ENCODE measurements at regions not wholly inside any gene's neighbourhood (a gene's known extent, or its start where the extent isn't known, plus 50 kb on each side); places are given as distances from the start of the nearest gene placed in this dataset.

GRCh38 chr1:90800012-90800717 is 83.1 kb upstream of the BARHL2 start:
- Histone ChIP-seq H3K4me3 (no peak overlapping the region), H3K36me3 (no peaks in the 10 kb centered on the region), H3K27ac (no peak overlapping the region), H3K27me3 (peaks cover 3% of the 10 kb centered on the region), H3K9me3 (peaks cover 0 to 14% (median 0%) of the 10 kb centered on the region in 3 donors), H3K4me1 (no peaks in the 10 kb centered on the region)
- ATAC-seq = no peak
- 13 to 43% methylated on average over 2 to 6 of the region's 6 CpGs for WGBS, 2 donors (ENCODE audit: low coverage in 1 of 2)
- TF ChIP-seq POLR2AphosphoS5 (IDR thresholded peaks at IDR 0.05) (no peak), POLR2A (IDR thresholded peaks at IDR 0.05) (no peak), CTCF (IDR thresholded peaks at IDR 0.05) (no peak), EP300 (IDR thresholded peaks at IDR 0.05) (no peak)

- H3K9me3 ChIP-seq = peaks cover 0 to 11% (median 0%) of the 10 kb centered on the region in 3 donors
- no peaks in the 10 kb centered on the region for H3K4me1 ChIP-seq
- ATAC-seq = no peak
- no peaks in the 10 kb centered on the region for H3K36me3 ChIP-seq
- 71 to 86% methylated on average over 1 to 8 of the region's 8 CpGs for WGBS, 2 donors (ENCODE audit: low coverage in 1 of 2)
- no peak overlapping the region for H3K27ac ChIP-seq
- TF ChIP-seq EP300 (IDR thresholded peaks at IDR 0.05) (no peak), CTCF (IDR thresholded peaks at IDR 0.05) (no peak), POLR2AphosphoS5 (IDR thresholded peaks at IDR 0.05) (no peak), POLR2A (IDR thresholded peaks at IDR 0.05) (no peak)
- H3K27me3 ChIP-seq = peaks cover 3% of the 10 kb centered on the region
- no peak overlapping the region for H3K4me3 ChIP-seq
These were observed 82.2 kb upstream of the BARHL2 start for GRCh38 chr1:90799326-90799725.

GRCh38 chr1:90798883-90799282 is 81.8 kb upstream of the BARHL2 start:
- no peak for ATAC-seq
- Histone ChIP-seq H3K4me3 (no peak overlapping the region), H3K9me3 (peaks cover 0 to 8% (median 0%) of the 10 kb centered on the region in 3 donors), H3K27ac (no peak overlapping the region), H3K27me3 (peaks cover 3% of the 10 kb centered on the region), H3K4me1 (no peaks in the 10 kb centered on the region), H3K36me3 (no peaks in the 10 kb centered on the region)
- WGBS, 2 donors (ENCODE audit: low coverage in 1 of 2) = 46 to 58% methylated on average over 1 to 2 of the region's 2 CpGs
- TF ChIP-seq CTCF (IDR thresholded peaks at IDR 0.05) = no peak

- H3K4me1 ChIP-seq = no peaks in the 10 kb centered on the region
- no peak for ATAC-seq
- peaks cover 0 to 4% (median 0%) of the 10 kb centered on the region in 3 donors for H3K9me3 ChIP-seq
- TF ChIP-seq EP300 (IDR thresholded peaks at IDR 0.05) (no peak), POLR2AphosphoS5 (IDR thresholded peaks at IDR 0.05) (no peak), CTCF (IDR thresholded peaks at IDR 0.05) (no peak), POLR2A (IDR thresholded peaks at IDR 0.05) (no peak)
- no peak overlapping the region for H3K27ac ChIP-seq
- H3K36me3 ChIP-seq = no peaks in the 10 kb centered on the region
- H3K27me3 ChIP-seq = peaks cover 3% of the 10 kb centered on the region
- 71 to 100% methylated on average over 1 of the region's 1 CpG for WGBS, 2 donors (ENCODE audit: low coverage in 1 of 2)
- H3K4me3 ChIP-seq = no peak overlapping the region
These were observed 81.2 kb upstream of the BARHL2 start for GRCh38 chr1:90798344-90798743.

- Histone ChIP-seq H3K4me1 (no peaks in the 10 kb centered on the region), H3K4me3 (no peak overlapping the region), H3K9me3 (no peaks in the 10 kb centered on the region), H3K27me3 (peaks cover 3% of the 10 kb centered on the region), H3K27ac (no peak overlapping the region), H3K36me3 (no peaks in the 10 kb centered on the region)
- no peak for ATAC-seq
- 33 to 100% methylated on average over 2 of the region's 2 CpGs for WGBS, 2 donors (ENCODE audit: low coverage in 1 of 2)
- TF ChIP-seq POLR2A (IDR thresholded peaks at IDR 0.05) (no peak), CTCF (IDR thresholded peaks at IDR 0.05) (no peak), EP300 (IDR thresholded peaks at IDR 0.05) (no peak), POLR2AphosphoS5 (IDR thresholded peaks at IDR 0.05) (no peak)
These were observed 78.3 kb upstream of the BARHL2 start for GRCh38 chr1:90795431-90795830.
